PFSK-1 (cell line): ENCODE measurements at regions not wholly inside any gene's neighbourhood (a gene's known extent, or its start where the extent isn't known, plus 50 kb on each side); places are given as distances from the start of the nearest gene placed in this dataset.

Experiments used
- TAF1 ChIP-seq: IDR thresholded peaks from 2 replicates; pipeline ENCODE4 v1.6.1; 2012; ENCODE audit warnings: low read length, control low read depth, borderline replicate concordance; ENCODE audit not compliant: insufficient read depth
- TF ChIP-seq, protein P1 (sequence below), 2 experiments: IDR thresholded peaks; 2 replicates each; pipeline versions ENCODE4 v1.6.1 to v1.8.0; 2011 to 2012; ENCODE audit warnings: low read depth in 2 of 2, low read length in 2 of 2, control low read depth in 1 of 2, inconsistent platforms in 1 of 2, mild to moderate bottlenecking in 1 of 2, moderate library complexity in 1 of 2; ENCODE audit not compliant: insufficient read depth in 1 of 2

DNA sequence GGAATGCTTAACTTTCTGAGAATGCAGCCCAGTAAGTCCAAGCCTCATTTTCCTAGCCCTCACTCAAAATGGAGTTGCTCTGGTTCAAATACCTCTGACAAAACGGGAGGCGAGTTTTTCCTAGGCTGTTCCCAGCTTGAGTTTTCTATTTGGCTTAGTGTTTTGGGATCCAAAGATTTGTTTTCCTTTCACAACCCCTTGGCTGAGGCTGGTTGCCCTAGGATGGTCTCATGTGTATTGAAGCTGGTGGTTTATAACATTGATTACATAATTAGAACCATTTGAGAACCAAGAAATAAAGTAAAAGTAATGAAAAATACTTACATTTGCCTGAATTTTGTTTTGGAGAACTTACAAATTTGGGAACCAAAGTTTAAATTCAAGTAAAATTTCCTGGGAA, 611.1 kb upstream of the LUZP2 start:
- TF ChIP-seq TAF1 = no peak
- TF ChIP-seq, protein P1, sequence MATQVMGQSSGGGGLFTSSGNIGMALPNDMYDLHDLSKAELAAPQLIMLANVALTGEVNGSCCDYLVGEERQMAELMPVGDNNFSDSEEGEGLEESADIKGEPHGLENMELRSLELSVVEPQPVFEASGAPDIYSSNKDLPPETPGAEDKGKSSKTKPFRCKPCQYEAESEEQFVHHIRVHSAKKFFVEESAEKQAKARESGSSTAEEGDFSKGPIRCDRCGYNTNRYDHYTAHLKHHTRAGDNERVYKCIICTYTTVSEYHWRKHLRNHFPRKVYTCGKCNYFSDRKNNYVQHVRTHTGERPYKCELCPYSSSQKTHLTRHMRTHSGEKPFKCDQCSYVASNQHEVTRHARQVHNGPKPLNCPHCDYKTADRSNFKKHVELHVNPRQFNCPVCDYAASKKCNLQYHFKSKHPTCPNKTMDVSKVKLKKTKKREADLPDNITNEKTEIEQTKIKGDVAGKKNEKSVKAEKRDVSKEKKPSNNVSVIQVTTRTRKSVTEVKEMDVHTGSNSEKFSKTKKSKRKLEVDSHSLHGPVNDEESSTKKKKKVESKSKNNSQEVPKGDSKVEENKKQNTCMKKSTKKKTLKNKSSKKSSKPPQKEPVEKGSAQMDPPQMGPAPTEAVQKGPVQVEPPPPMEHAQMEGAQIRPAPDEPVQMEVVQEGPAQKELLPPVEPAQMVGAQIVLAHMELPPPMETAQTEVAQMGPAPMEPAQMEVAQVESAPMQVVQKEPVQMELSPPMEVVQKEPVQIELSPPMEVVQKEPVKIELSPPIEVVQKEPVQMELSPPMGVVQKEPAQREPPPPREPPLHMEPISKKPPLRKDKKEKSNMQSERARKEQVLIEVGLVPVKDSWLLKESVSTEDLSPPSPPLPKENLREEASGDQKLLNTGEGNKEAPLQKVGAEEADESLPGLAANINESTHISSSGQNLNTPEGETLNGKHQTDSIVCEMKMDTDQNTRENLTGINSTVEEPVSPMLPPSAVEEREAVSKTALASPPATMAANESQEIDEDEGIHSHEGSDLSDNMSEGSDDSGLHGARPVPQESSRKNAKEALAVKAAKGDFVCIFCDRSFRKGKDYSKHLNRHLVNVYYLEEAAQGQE (IDR thresholded peaks at IDR 0.05; ENCODE audit: insufficient read depth in 1 of 2, low read depth in 2 of 2, low read length in 2 of 2) = no peak
